GM19467 (cell line): ENCODE measurements at regions not wholly inside any gene's neighbourhood (a gene's known extent, or its start where the extent isn't known, plus 50 kb on each side); places are given as distances from the start of the nearest gene placed in this dataset.

Experiments used
- ATAC-seq: cut with Tn5 transposase; IDR thresholded peaks from one replicate; pipeline ENCODE4 v1.9.1; 2021; ENCODE audit warnings: mild to moderate bottlenecking, moderate library complexity; ENCODE audit not compliant: unreplicated experiment

DNA sequence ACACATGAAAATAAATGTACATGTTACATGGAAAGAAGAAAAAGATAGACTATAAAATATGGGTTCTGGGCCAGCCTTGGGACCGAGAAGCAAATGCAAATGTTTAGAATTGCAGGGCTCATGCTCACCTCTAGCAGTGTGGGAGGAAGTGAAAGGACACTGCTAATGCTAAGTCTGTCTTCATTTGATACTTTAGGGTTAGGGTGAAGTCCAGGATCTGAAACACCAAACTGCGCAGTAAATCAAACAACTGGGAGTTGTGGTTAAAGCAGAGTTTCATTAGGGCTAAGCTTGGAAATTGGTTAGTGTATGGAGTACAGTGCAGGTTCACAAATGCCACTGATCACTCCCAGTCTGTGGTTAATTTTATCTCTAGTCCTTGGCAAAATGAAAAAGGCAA, 73.2 kb upstream of the PDK4 start:
- ATAC-seq: peak; percentile 81

DNA sequence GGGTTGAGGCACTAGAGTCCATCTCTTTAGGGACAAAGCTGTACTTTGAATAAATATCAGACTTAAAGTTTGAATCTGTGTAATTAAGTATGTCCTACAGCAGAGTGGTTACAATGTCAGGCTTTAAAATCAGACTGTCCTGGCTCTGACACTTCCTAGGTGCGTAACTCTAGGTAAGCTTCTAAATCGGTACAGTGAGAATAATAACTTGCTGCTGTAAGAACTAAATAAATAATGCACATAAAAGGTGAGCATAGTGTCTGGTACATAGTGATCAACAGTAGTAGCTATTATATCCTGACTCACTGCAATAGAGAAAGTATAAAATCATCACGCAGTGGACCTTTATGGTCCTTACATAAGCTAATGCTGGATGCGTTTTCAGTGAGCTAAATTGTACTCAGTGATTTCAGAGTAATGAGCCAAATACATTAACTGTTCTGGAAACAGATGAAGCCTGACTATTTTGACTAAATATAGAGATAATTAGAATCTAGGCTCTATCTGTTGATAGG, 72.2 kb upstream of the PDK4 start:
- ATAC-seq: no peak

DNA sequence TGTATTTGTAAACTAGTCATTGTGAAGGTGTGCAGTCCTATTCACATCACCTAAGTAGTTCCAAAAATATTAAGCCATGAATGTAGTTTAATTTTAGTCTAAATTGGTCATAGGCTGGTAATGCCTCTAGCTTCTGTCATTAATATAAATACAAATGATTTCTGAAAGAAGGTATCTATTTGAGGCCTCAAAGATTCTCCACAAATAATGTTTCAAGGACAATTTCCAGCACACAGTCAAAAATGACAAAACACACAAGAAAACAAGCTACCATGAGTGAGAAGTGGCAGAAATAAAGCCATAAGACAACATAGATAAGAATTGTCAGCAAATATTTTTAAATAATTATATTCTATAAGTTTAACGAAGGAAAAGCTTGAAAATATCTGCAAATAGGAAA, 66.7 kb upstream of the PDK4 start:
- no peak for ATAC-seq

DNA sequence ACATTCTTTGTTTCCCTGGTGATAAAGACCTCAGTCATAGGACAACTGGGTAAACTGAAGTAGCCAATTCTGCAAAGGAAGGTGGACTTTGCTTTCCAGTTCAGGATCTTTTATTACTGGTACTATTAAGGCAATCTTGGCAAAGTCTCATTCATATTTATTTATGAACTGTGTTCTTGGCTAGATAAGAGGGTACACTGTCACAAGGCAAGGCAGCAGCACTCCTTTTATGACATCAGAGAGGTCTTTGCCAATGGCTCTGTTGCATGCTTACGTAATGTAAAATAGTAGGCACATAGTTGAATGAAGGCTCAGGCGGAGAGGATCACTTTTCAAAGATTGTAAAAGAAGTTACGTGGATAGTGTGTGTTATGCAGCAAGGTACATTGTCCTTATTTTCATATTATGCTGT, 63.7 kb upstream of the PDK4 start:
- ATAC-seq: no peak

DNA sequence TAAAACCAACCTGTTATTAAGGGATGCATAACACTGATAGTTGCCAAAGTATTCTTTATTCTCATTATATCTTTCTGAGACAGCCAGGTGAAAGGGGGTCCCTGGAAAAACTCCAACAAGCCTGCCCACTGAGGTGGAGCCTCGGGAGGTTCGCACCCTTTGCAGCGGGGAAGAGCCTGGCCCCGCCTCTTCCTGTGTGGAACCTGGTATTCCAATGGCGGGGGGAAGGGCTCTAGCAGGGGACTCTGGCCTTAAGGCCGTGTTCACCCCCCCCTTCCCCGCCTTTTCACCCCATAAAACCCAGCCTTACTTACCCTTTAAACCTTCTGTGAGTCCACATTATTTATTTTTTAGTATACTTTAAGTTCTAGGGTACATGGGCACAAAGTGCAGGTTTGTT, 62.4 kb upstream of the PDK4 start:
- no peak for ATAC-seq

DNA sequence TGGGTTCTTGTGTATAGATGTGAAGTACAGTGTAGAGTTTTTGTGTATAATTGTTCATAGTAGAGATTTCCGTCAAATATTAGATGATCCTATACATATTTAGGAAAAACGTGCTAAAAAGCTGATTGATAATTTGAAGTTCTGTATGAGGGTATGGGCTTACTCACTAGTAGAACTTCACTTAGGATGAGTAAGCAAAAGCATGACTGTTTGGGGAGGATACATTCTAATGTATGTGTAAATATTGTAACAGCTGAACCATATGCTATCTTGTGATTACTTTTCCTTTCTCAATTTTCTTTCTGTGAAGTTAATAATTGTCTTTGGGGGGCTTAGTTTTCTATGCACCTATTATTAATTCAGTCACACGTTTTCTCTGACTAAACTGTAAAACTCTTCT, 53.2 kb upstream of the PDK4 start:
- no peak for ATAC-seq

DNA sequence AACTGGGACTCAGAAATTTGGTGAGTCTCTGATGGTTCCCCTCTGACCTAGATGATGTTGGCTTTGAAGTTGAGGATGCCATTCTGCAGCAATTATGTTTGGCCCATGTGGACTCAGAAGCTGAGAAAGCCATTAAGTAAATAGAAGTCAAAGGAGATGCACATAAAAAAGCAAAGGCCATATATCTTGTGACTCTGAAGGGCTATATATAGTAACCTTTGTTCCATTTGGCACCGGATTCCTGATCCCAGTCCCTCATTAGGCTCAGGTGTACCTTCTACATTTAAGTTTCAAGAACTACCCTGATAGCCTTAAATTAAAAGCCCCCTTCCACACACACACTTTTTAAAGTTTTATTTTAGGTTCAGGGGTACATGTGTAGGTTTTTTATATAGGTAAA, 50.0 kb upstream of the PDK4 start:
- no peak for ATAC-seq
